CD4-positive, alpha-beta T cell treated with Interleukin-17A for 1 hour (primary cell): ENCODE measurements at regions not wholly inside any gene's neighbourhood (a gene's known extent, or its start where the extent isn't known, plus 50 kb on each side); places are given as distances from the start of the nearest gene placed in this dataset.
A peak's percentile ranks its signal among the peaks of the same experiment; 100 is the strongest.

Experiments
- DNase-seq: peaks from one replicate; pipeline ENCODE4 v3.0.0-alpha.2; 2020

GRCh38 chr7:116083796-116084195, 53.2 kb upstream of the TFEC start:
- no peak for DNase-seq

GRCh38 chr7:116086547-116087045, 56.0 kb upstream of the TFEC start:
- no peak for DNase-seq

- no peak for DNase-seq
Measured at GRCh38 chr7:116087291-116087690, 56.7 kb upstream of the TFEC start.

GRCh38 chr7:116087984-116088383, 57.4 kb upstream of the TFEC start:
- no peak for DNase-seq

- DNase-seq = no peak
Measured at GRCh38 chr7:116089293-116089692, 58.7 kb upstream of the TFEC start.

GRCh38 chr7:116093516-116094301, 63.1 kb upstream of the TFEC start:
- no peak for DNase-seq

GRCh38 chr7:116095396-116095795, 64.8 kb upstream of the TFEC start:
- no peak for DNase-seq

DNA sequence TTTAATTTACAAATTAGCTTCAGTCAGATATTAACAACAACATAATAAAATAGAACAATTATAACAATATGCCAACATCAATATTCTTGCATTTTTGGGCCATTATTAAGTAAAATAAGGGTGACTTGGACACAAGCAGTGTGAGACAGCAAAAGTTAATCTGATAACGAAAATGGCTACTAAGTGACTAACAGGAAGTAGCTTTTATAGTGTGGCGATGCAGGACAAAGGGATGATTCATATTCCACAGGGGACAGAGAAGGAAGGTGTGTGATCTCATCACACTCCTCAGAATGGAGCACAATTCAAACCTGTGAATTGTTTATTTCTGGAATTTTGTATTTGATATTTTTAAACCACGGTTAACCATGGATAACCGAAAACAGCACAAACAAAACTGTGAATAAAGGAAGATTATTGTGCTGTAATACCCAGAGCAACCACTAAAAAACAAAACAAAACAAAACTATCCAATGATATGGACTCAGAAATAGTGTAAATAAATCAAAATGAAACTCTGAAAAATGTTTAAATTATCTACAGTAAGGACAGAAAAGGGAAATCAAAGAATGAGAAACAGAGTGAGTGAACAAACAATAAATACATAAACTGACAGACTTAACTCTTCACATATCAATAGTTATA, 66.9 kb upstream of the TFEC start:
- no peak for DNase-seq

DNA sequence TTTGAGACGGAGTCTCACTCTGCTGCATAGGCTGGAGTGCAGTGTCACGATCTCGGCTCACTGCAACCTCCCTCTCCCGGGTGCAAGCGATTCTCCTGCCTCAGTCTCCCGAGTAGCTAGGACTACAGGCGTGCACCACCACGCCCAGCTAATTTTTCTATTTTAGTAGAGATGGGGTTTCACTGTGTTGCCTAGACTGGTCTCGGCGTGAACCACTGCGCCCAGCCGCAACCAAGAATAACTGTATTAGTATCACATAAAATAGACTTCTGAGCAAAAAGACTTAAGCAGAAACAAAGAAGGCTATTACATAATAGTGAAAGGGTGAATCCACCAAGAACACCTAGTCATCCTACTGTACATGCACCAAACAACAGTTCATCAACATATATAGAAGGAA, 67.6 kb upstream of the TFEC start:
- DNase-seq = no peak

- no peak for DNase-seq
Measured at GRCh38 chr7:116100626-116101025, 70.1 kb upstream of the TFEC start.

DNA sequence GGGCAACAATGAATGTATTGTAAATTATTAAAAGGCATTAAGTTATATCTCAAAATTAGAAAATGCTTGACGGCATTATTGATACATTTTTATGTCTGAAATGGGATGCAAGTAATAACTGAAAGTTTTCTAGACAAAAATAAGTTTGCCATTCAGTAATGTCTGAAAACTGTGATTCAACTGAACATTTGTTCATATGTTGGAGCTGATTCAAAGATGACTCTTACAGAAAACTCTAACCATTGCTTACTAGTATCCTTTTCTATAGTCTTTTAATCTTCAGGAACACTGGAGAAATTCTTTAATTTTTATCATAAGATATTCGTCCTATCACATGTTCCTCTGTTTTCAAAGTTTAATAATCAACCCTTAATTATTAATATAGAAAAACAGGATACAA, 71.1 kb upstream of the TFEC start:
- DNase-seq = no peak

DNA sequence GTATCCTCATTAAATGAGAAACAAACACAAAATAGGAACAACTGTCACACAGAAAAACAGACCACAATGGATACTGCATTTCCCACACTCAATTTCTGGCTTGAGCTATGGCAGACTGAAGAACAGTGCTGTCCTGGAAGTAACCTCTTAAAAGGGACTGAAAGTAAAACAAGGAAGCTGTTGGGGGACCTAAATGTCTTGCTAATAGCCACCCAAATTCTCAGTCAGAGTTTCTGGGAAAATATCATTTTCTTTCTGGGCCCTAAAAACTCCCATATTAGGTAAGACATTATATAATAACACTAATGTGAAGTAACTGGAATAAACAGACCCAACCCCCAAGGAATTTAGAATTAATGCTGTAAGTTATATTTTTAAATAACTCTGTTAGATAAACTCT, 80.9 kb upstream of the TFEC start:
- no peak for DNase-seq

DNA sequence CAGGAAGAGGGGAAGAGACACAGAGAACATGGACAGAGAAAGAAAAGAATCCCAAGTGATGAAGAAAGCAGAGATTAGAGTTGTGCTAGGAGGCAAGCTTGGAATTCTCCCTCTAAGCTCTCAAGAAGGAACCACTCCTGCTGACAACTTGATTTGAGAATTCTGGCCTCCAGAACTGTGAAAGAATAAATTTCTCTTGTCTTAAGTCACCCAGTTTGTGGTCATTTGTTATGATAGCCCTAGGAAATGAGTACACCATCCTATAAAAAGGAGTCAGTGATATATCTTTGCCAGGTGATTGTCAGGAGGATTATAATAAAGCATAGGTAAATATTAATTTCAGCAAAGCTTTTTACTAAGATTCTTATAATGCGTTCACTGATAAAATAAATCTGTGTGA, 82.7 kb upstream of the TFEC start:
- no peak for DNase-seq

GRCh38 chr7:116120839-116121238, 89.5 kb upstream of the TES start:
- no peak for DNase-seq

GRCh38 chr7:116122972-116123595, 87.3 kb upstream of the TES start:
- peak; percentile 10 for DNase-seq

- DNase-seq = no peak
Measured at GRCh38 chr7:116128139-116128538, 82.2 kb upstream of the TES start.

DNA sequence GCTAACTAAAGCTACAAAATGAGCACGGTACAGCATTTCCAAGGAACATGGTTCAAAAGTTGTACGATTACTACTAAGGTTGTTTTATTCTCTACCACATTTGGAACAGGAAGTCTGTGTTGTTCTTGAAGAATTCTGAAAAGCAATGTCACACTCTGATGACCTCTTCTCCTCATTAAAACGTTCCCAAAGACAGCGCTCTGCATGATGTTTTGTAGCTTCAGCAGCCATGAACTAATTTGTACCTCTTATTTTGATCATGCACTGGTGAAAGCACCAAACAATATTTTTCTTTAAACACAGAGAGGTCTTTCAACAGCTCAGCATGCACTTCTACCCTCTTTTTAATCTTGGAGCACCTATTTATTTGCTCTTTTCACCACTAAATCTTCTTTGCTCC, 75.0 kb upstream of the TES start:
- DNase-seq = no peak

DNA sequence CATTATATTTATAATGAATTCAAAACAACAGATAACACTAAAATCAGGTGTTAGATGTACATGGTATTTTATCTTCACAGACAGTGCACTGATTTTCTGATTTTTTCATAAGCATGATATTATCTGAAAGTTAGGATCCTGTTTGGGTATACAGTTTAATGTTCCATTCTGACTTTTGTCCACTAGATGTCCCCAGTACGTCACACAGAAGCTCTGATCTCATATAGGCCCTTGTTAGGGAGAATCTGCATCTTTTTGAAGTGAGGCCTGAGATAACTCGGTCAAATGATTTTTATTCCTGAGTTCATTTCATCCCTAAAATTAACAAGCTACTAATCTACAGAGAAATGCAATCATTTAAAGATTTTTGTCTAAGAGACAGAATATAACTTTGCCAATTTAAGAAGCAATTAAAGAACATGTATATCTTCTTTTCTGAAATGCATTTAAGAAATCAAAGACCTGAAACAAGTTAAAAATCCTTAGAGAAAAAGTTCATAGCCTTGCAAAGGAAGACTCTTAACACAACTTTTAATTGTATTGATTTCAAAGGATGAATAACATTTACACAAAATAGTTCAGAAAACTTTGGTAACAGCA, 72.0 kb upstream of the TES start:
- DNase-seq = peak; percentile 60

GRCh38 chr7:116139007-116139406, 71.3 kb upstream of the TES start:
- DNase-seq = no peak

- DNase-seq = no peak
Measured at GRCh38 chr7:116139807-116140206, 70.5 kb upstream of the TES start.

DNA sequence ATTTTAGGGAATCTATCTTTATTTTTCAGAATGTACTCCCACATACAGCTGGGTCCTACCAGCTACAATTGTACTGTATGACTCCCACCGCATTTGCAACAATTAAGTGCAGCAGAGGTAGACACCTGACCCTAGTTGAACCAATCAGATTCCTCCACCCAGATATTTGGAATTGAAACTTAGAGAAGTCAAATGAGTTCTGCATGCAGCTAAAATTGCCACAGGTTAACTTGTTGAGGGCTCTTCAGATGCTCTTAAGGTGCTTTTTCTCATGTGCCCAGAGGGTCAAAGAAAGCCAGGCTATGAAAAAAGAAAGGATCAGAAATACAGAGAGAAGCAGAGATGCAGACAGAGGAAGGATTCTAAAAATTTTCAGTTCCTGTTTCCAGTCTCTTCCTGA, 68.0 kb upstream of the TES start:
- no peak for DNase-seq

DNA sequence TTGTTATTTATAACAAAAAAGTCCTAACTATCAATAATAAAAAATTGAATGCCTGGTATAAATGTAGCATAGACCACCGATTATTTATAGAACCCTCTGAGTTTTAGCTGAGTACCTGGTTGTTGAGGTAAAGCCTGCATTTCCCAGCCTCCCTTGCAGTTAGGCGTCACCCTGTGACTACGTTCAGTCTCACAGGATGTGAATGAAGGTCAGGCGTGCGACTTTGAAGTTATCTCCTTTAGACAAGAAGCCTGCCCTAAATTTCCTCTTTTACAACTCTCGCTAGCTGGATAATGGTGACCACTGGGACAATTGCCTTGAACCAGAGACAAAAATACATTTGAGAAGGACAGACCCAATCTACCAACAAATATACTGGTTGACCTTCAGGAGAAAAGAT, 67.5 kb upstream of the TES start:
- DNase-seq = peak; percentile 40

DNA sequence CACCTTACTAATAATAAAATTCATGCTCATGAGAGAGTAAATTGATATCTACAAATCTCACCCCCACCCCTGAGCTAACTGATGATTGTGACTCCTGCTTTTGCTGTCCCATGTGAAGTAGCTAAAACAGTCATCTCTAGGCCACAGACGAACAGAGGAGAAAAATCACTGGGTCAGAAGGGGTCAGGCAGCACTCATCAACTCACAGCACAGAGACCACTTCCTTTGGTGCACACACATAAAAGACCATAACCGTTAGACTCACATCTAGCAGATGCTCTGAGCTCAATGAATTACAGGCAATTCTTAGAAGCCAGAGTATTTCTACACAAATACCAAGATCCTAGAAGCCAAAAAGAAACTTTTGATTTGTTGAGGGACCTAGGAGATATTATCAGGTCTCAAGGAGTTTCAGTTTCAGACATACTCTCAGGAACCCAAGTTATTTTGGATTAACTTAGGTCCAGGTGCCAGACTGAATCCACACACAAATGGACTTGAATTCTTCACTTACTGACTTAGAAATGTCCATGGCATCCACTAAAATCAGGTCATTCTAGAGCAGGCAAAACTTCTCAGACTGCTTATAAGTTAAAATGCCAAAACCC, 65.0 kb upstream of the TES start:
- DNase-seq = no peak
